GM23338 (cell line): ENCODE measurements at regions not wholly inside any gene's neighbourhood (a gene's known extent, or its start where the extent isn't known, plus 50 kb on each side); places are given as distances from the start of the nearest gene placed in this dataset.

Source experiments
- ATAC-seq: fragments of 200-7000 bp; cut with Tn5 transposase; 3 replicates; pipeline ENCODE4 v1.9.1; 2020
- DNase-seq: peaks from one replicate; pipeline ENCODE4 v3.0.0-alpha.2; 2015; ENCODE audit warnings: low spot score
- H2AFZ ChIP-seq: fragments of 200-600 bp; sonication (generic); 2 replicates; pipeline ENCODE4 v1.8.0; 2016; ENCODE audit warnings: antibody characterized with exemption, mild to moderate bottlenecking, moderate library complexity
- H3F3A ChIP-seq: fragments of 200-600 bp; sonication (generic); replicated peaks from 2 replicates; pipeline ENCODE4 v1.8.0; 2017; ENCODE audit warnings: antibody characterized with exemption, mixed run types, low read depth
- H3K27ac ChIP-seq: fragments of 200-600 bp; sonication (generic); 2 replicates; pipeline ENCODE4 v1.6.1; 2016; ENCODE audit warnings: low read depth
- H3K27me3 ChIP-seq: fragments of 200-600 bp; sonication (generic); 2 replicates; pipeline ENCODE4 v1.8.0; 2016; ENCODE audit warnings: mild to moderate bottlenecking, mixed run types, moderate library complexity; ENCODE audit not compliant: insufficient read depth
- H3K36me3 ChIP-seq: fragments of 200-600 bp; sonication (generic); 2 replicates; pipeline ENCODE4 v1.8.0; 2016; ENCODE audit warnings: mild to moderate bottlenecking; ENCODE audit not compliant: insufficient read depth
- H3K4me1 ChIP-seq: fragments of 200-600 bp; sonication (generic); 2 replicates; pipeline ENCODE4 v1.8.0; 2016; ENCODE audit warnings: mild to moderate bottlenecking, moderate library complexity; ENCODE audit not compliant: insufficient read depth
- H3K4me2 ChIP-seq: fragments of 200-600 bp; sonication (generic); 2 replicates; pipeline ENCODE4 v1.7.1; 2017; ENCODE audit warnings: mixed run types
- H3K4me3 ChIP-seq: fragments of 200-600 bp; sonication (generic); 2 replicates; pipeline ENCODE4 v1.6.1; 2016; ENCODE audit warnings: mixed run types
- H3K79me2 ChIP-seq: fragments of 200-600 bp; sonication (generic); replicated peaks from 2 replicates; pipeline ENCODE4 v1.8.0; 2017; ENCODE audit warnings: mild to moderate bottlenecking; ENCODE audit not compliant: insufficient read depth
- H3K9me2 ChIP-seq: fragments of 200-600 bp; sonication (generic); 2 replicates; pipeline ENCODE4 v1.8.0; 2017; ENCODE audit not compliant: insufficient read depth
- H4K20me1 ChIP-seq: fragments of 200-600 bp; sonication (generic); replicated peaks from 2 replicates; pipeline ENCODE4 v1.8.0; 2017; ENCODE audit warnings: mild to moderate bottlenecking; ENCODE audit not compliant: insufficient read depth
- H3K27ac Mint-ChIP-seq: 2 replicates; pipeline ENCODE4 v1.8.0; 2020; ENCODE audit warnings: inconsistent platforms, mild to moderate bottlenecking, moderate library complexity, mixed read lengths
- H3K27me3 Mint-ChIP-seq: 3 replicates; pipeline ENCODE4 v1.8.0; 2022; ENCODE audit warnings: low read depth, mild to moderate bottlenecking, moderate library complexity, mixed read lengths, inconsistent platforms; ENCODE audit not compliant: insufficient read depth, poor library complexity
- H3K36me3 Mint-ChIP-seq: 3 replicates; pipeline ENCODE4 v1.8.0; 2021; ENCODE audit warnings: low read depth, mild to moderate bottlenecking, inconsistent platforms, moderate library complexity, mixed read lengths
- H3K4me1 Mint-ChIP-seq: 3 replicates; pipeline ENCODE4 v1.8.0; 2020; ENCODE audit warnings: mild to moderate bottlenecking, inconsistent platforms, mixed read lengths
- H3K4me3 Mint-ChIP-seq: 3 replicates; pipeline ENCODE4 v1.8.0; 2021; ENCODE audit warnings: moderate library complexity, mild to moderate bottlenecking, inconsistent platforms, mixed read lengths
- H3K9me3 Mint-ChIP-seq: 3 replicates; pipeline ENCODE4 v1.8.0; 2020; ENCODE audit warnings: moderate library complexity, mild to moderate bottlenecking, inconsistent platforms, mixed read lengths
- JUNB ChIP-seq: IDR thresholded peaks from one replicate; pipeline ENCODE4 v1.6.1; 2016; ENCODE audit warnings: antibody characterized with exemption; ENCODE audit not compliant: unreplicated experiment
- NANOG ChIP-seq: IDR thresholded peaks from 2 replicates; pipeline ENCODE4 v1.6.1; 2016; ENCODE audit warnings: antibody characterized with exemption, borderline replicate concordance
- ZNF114 ChIP-seq: fragments of 250-450 bp; sonication (Bioruptor Pico); IDR thresholded peaks from 2 replicates; pipeline ENCODE4 v1.5.0; 2020; ENCODE audit warnings: mild to moderate bottlenecking, moderate library complexity
- TF ChIP-seq, protein P1 (sequence below): IDR thresholded peaks from 2 replicates; pipeline ENCODE4 v1.6.1; 2016; ENCODE audit warnings: antibody characterized with exemption
- TF ChIP-seq, protein P2 (sequence below), 2 experiments: fragments of 200-600 bp in 1 of 2; sonication (generic) in 1 of 2; conservative IDR thresholded peaks; 2 replicates each; pipeline versions ENCODE4 v1.5.1 to v1.6.1; 2016 to 2017; ENCODE audit warnings: antibody characterized with exemption in 2 of 2, low read depth in 2 of 2, mild to moderate bottlenecking in 2 of 2, moderate library complexity in 1 of 2
- TF ChIP-seq, protein P3 (sequence below): fragments of 250-450 bp; sonication (Bioruptor Pico); IDR thresholded peaks from 2 replicates; pipeline ENCODE4 v1.5.0; 2020; ENCODE audit warnings: mild to moderate bottlenecking, moderate library complexity

DNA sequence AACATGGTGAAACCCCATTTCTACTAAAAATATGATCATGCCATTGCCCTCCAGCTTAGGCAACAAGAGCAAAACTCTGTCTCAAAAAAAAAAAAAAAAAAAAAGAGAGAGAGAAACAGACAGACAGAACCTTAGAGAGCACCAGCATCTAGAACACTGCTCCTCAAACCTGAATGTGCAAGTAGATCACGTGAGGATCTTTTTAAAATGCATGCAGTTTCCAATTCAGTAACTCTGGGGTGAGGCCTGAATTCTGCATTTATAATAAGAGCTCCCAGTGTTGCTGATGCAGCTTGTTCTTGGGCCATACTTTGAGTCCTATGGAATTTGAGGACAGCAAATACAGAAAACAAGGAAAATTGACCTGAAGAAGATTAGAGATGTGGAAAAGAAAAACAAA lies 218.3 kb downstream of the ALDH8A1 start:
- H3K27ac Mint-ChIP-seq, result no peak overlapping the region
- Histone ChIP-seq H3K36me3 (no peaks in the 10 kb centered on the region), H3F3A (no peaks in the 10 kb centered on the region), H3K79me2 (no peaks in the 10 kb centered on the region), H3K4me1 (peaks cover 9% of the 10 kb centered on the region; the same call in 1 of the 2 replicates), H2AFZ (no peak overlapping the region), H3K4me2 (no peak overlapping the region), H3K4me3 (no peak overlapping the region), H3K27ac (no peak overlapping the region), H4K20me1 (no peaks in the 10 kb centered on the region), H3K27me3 (no peaks in the 10 kb centered on the region), H3K9me2 (no peaks in the 10 kb centered on the region)
- TF ChIP-seq ZNF114 (CRISPR knock-in tag) (no peak), JUNB (no peak), NANOG (no peak)
- TF ChIP-seq, protein P1, sequence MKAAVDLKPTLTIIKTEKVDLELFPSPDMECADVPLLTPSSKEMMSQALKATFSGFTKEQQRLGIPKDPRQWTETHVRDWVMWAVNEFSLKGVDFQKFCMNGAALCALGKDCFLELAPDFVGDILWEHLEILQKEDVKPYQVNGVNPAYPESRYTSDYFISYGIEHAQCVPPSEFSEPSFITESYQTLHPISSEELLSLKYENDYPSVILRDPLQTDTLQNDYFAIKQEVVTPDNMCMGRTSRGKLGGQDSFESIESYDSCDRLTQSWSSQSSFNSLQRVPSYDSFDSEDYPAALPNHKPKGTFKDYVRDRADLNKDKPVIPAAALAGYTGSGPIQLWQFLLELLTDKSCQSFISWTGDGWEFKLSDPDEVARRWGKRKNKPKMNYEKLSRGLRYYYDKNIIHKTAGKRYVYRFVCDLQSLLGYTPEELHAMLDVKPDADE, result no peak
- DNase-seq (no peak), ATAC-seq (no peak)
- H3K27me3 Mint-ChIP-seq, result peaks cover 7% of the 10 kb centered on the region
- H3K4me1 Mint-ChIP-seq, result peaks cover 12% of the 10 kb centered on the region
- no peaks in the 10 kb centered on the region for H3K36me3 Mint-ChIP-seq
- no peaks in the 10 kb centered on the region for H3K9me3 Mint-ChIP-seq
- H3K4me3 Mint-ChIP-seq, result no peak overlapping the region

DNA sequence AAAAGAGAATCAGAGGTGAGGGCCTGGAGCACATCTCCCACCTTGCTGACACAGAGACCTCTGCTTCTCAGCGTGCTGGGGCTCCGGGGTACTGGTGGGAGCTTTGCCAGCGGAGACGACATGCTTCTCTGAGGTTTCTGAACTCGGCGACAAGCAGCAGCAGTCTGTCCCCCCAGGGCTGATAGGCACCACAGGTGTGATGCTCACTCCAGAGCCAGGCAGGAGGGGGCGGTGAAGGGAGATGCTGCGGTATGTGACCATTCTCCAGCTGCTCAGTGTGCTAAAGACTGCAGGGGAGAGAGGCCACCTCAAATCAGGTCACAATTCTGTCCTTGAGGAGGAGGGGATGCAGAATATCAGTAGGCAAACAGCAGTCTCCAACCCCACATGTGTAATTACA lies 219.9 kb downstream of the ALDH8A1 start:
- H3F3A ChIP-seq, result no peaks in the 10 kb centered on the region
- no peaks in the 10 kb centered on the region for H3K9me2 ChIP-seq
- no peaks in the 10 kb centered on the region for H3K36me3 ChIP-seq
- no peaks in the 10 kb centered on the region for H4K20me1 ChIP-seq
- TF ChIP-seq, protein P2, sequence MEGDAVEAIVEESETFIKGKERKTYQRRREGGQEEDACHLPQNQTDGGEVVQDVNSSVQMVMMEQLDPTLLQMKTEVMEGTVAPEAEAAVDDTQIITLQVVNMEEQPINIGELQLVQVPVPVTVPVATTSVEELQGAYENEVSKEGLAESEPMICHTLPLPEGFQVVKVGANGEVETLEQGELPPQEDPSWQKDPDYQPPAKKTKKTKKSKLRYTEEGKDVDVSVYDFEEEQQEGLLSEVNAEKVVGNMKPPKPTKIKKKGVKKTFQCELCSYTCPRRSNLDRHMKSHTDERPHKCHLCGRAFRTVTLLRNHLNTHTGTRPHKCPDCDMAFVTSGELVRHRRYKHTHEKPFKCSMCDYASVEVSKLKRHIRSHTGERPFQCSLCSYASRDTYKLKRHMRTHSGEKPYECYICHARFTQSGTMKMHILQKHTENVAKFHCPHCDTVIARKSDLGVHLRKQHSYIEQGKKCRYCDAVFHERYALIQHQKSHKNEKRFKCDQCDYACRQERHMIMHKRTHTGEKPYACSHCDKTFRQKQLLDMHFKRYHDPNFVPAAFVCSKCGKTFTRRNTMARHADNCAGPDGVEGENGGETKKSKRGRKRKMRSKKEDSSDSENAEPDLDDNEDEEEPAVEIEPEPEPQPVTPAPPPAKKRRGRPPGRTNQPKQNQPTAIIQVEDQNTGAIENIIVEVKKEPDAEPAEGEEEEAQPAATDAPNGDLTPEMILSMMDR (conservative IDR thresholded peaks at IDR 0.05; ENCODE audit: low read depth in 2 of 2), result peak; percentile 17 to 48; a peak in 3 of 4 replicates
- TF ChIP-seq, protein P3, sequence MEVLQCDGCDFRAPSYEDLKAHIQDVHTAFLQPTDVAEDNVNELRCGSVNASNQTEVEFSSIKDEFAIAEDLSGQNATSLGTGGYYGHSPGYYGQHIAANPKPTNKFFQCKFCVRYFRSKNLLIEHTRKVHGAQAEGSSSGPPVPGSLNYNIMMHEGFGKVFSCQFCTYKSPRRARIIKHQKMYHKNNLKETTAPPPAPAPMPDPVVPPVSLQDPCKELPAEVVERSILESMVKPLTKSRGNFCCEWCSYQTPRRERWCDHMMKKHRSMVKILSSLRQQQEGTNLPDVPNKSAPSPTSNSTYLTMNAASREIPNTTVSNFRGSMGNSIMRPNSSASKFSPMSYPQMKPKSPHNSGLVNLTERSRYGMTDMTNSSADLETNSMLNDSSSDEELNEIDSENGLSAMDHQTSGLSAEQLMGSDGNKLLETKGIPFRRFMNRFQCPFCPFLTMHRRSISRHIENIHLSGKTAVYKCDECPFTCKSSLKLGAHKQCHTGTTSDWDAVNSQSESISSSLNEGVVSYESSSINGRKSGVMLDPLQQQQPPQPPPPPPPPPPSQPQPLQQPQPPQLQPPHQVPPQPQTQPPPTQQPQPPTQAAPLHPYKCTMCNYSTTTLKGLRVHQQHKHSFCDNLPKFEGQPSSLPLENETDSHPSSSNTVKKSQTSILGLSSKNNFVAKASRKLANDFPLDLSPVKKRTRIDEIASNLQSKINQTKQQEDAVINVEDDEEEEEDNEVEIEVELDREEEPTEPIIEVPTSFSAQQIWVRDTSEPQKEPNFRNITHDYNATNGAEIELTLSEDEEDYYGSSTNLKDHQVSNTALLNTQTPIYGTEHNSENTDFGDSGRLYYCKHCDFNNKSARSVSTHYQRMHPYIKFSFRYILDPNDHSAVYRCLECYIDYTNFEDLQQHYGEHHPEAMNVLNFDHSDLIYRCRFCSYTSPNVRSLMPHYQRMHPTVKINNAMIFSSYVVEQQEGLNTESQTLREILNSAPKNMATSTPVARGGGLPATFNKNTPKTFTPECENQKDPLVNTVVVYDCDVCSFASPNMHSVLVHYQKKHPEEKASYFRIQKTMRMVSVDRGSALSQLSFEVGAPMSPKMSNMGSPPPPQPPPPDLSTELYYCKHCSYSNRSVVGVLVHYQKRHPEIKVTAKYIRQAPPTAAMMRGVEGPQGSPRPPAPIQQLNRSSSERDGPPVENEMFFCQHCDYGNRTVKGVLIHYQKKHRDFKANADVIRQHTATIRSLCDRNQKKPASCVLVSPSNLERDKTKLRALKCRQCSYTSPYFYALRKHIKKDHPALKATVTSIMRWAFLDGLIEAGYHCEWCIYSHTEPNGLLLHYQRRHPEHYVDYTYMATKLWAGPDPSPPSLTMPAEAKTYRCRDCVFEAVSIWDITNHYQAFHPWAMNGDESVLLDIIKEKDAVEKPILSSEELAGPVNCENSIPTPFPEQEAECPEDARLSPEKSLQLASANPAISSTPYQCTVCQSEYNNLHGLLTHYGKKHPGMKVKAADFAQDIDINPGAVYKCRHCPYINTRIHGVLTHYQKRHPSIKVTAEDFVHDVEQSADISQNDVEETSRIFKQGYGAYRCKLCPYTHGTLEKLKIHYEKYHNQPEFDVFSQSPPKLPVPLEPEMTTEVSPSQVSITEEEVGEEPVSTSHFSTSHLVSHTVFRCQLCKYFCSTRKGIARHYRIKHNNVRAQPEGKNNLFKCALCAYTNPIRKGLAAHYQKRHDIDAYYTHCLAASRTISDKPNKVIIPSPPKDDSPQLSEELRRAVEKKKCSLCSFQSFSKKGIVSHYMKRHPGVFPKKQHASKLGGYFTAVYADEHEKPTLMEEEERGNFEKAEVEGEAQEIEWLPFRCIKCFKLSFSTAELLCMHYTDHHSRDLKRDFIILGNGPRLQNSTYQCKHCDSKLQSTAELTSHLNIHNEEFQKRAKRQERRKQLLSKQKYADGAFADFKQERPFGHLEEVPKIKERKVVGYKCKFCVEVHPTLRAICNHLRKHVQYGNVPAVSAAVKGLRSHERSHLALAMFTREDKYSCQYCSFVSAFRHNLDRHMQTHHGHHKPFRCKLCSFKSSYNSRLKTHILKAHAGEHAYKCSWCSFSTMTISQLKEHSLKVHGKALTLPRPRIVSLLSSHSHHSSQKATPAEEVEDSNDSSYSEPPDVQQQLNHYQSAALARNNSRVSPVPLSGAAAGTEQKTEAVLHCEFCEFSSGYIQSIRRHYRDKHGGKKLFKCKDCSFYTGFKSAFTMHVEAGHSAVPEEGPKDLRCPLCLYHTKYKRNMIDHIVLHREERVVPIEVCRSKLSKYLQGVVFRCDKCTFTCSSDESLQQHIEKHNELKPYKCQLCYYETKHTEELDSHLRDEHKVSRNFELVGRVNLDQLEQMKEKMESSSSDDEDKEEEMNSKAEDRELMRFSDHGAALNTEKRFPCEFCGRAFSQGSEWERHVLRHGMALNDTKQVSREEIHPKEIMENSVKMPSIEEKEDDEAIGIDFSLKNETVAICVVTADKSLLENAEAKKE, result no peak
- Mint-ChIP-seq H3K9me3 (no peaks in the 10 kb centered on the region), H3K4me3 (no peak overlapping the region), H3K27ac (no peak overlapping the region), H3K27me3 (peaks cover 7% of the 10 kb centered on the region), H3K36me3 (no peaks in the 10 kb centered on the region), H3K4me1 (peaks cover 12% of the 10 kb centered on the region)
- no peaks in the 10 kb centered on the region for H3K79me2 ChIP-seq
- H3K4me3 ChIP-seq, result no peak overlapping the region
- DNase-seq (peak; percentile 61), ATAC-seq (peak; percentile 99)
- H3K27me3 ChIP-seq, result no peaks in the 10 kb centered on the region
- H3K4me2 ChIP-seq, result no peak overlapping the region
- H3K27ac ChIP-seq, result no peak overlapping the region
- H3K4me1 ChIP-seq, result peaks cover 9% of the 10 kb centered on the region; the same call in 1 of the 2 replicates
- peak overlapping the region; percentile 85; the same call in 1 of the 2 replicates for H2AFZ ChIP-seq
